T47D (cell line): ENCODE measurements at regions not wholly inside any gene's neighbourhood (a gene's known extent, or its start where the extent isn't known, plus 50 kb on each side); places are given as distances from the start of the nearest gene placed in this dataset.
"Not testable (repeated sequence)": the region's sequence is repeated elsewhere in the genome, so short reads cannot be mapped to it uniquely, and the experiment has no call there.

ENCODE experiments used
- DNase-seq, 2 experiments: peaks; one replicate each; pipeline versions ENCODE4 v3.0.0 to v3.0.0-alpha.2; 2011 to 2012; ENCODE audit warnings: low read depth in 1 of 2, low spot score in 1 of 2
- JUND ChIP-seq: IDR thresholded peaks from 2 replicates; pipeline ENCODE4 v1.6.1; 2012; ENCODE audit warnings: low read depth
- in situ Hi-C: cut with HindIII; loops from 2 replicates; pipeline ENCODE4 v1.10.0; 2016; ENCODE audit warnings: low sequenced_read_pairs, low pct_unique_long_range_greater_than_20kb

DNA sequence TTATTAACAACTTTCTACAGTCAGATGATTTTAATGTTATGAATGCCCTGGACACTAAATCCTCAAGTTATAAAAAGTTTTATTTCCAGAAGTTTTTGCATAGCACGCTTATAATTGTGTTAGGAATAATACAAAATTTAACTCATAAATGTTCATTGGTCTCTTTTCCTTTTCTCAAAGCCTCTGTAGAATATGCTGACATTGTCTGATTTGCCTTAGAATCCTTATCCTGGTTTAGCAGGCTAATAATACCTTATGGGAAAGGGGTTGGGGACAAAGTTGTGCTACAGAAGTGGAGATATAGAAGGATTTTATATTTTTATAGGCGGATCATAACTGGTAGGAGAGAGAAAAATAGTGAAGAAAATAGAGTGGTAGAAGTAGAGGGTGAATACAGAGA, 1739.6 kb downstream of the OLFM4 start:
- no peak for DNase-seq
- in situ Hi-C loops, result no loop called here
- no peak for TF ChIP-seq JUND

DNA sequence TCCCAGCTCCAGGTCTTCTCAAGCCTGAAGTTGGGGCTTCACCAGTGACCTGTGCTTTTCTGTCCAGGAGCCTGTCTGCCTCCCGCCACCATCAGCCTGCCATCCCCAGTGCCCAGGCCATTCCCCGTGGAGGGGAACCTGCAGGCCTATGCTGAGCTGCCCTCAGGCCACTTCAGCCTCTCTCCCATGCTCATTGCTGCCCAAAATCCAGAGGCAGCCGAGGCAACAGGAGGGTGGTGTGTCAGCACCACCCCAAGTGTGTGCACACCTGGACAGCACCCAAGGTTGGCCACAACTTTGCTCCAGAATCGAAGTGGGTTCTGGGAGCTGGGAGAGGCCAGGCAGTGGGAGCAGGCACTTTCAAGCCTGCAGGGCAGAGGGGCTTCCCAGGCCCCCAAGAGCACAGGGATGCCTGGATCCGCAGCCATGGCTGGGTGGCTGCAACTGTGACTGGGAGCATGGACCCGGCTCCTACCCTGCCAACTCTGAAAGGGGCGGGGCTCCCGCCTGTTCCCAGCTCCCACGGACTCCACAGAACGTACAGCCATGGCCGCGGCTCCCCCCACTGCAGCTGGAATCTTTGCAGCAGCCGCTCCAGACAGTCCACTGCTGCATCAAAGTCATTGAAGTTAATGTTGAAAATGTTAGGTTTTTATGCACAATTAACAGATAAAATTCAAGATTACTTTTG, 1747.0 kb downstream of the OLFM4 start:
- no peak for TF ChIP-seq JUND
- in situ Hi-C loops, result no loop called here
- DNase-seq, result no peak

DNA sequence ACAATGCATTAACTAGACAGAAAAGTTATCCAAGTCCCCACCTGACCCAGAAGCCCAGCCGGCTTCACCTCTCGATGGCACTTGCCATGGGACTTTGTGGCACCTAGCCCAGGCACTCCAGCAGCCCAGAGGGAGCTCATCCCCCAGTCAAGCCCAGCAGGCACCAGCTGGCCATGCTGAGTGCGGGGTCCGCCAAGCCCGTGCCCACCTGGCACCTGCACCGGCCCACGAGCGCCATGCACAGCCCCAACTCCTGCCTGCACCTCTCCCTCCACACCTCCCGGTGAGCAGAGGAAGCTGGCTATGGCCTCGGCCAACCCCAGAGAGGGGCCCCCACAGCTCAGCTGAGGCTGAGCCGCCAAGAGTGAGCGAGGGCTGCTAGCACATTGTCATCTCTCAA, 1759.1 kb downstream of the OLFM4 start:
- no peak for TF ChIP-seq JUND
- in situ Hi-C loops, result no loop called here
- no peak for DNase-seq

DNA sequence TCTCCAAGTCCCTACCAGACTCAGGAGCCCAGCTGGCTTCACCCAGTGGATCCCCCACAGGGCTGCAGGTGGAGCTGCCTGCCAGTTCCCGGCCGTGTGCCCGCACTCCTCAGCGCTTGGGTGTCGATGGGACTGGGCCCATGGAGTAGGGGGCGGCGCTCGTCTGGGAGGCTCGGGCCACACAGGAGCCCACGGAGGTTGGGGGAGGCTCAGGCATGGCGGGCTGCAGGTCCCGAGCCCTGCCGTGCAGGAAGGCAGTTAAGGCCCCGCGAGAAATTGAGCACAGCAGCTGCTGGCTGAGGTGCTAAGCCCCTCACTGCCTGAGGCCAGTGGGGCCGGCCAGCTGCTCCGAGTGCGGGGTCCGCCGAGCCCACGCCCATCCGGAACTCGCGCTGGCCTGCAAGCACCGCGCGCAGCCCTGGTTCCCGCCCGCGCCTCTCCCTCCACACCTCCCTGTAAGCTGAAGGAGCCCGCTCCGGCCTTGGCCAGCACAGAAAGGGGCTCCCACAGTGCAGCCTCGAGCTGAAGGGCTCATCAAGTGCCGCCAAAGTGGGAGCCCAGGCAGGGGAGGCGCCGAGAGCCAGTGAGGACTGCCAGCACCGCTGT, 1771.1 kb downstream of the OLFM4 start:
- in situ Hi-C loops, result no loop called here
- DNase-seq, result no peak
- no peak for TF ChIP-seq JUND

DNA sequence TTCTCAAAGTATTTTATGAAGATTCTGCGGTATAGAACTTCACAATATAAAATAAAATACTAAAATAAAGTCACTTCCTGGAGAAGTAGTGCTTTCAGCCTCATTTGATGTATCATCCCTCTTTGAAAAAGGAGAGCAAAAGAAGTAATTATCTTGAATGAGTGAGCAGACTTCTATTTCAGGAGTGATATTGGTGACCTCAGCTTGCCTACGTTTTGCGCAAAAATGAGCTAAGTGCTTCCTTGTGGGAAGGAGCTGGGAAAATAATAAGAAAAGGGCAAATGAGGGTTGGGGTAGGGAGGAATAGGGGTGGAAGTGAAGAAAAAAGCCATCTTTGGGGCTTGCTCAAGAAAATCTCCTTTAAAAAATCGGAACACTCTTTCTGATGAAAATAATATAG, 1773.6 kb downstream of the OLFM4 start:
- no peak for DNase-seq
- in situ Hi-C loops, result no loop called here
- TF ChIP-seq JUND, result no peak

- no peak for TF ChIP-seq JUND
- DNase-seq, result no peak
- in situ Hi-C loops, result no loop called here
Observed at GRCh38 chr13:54805743-54806142, 1777.1 kb downstream of the OLFM4 start.

DNA sequence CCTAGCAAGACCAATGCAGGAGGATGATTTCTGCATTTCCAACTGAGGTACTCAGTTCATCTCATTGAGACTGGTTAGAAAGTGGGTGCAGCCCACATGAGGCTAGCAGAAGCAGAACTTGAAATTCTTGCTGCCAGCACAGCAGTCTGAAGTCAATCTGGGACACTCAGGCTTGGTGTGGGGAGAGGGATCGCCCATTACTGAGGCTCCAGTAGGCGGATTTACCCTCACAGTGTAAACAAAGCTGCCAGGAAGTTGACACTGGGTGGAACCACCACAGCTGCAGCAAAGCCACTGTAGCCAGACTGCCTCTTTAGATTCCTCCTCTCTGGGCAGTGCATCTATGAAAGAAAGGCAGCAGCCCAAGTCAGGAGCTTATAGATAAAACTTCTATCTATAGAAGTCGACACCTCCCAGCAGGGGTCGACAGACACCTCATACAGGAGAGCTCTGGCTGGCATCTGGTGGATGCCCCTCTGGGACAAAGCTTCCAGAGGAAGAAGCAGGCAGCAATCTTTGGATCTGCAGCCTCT, 1793.4 kb downstream of the OLFM4 start:
- peak in 1 of 2 experiments; percentile 37 for DNase-seq

DNA sequence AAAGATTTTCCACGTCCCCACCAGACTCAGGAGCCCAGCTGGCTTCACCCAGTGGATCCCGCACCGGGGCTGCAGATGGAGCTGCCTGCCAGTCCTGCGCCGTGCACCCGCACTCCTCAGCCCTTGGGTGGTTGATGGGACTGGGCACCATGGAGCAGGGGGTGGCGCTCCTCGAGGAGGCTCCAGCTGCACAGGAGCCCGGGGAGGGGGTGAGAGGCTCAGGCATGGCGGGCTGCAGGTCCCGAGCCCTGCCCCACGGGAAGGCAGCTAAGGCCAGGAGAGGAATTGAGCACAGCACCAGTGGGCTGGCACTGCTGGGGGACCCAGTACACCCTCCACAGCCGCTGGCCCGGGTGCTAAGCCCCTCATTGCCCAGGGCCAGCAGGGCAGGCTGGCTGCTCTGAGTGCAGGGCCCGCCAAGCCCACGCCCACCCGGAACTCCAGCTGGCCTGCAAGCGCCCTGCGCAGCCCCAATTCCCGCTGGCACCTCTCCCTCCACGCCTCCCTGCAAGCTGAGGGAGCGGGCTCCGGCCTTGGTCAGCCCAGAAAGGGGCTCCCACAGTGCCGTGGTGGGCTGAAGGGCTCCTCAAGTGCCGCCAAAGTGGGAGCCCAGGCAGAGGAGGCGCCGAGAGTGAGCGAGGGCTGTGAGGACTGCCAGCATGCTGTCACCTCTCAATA, 1800.9 kb downstream of the OLFM4 start:
- DNase-seq, in situ Hi-C loops: not testable (repeated sequence)

More for the DNA sequence above, 1793.4 kb downstream of the OLFM4 start:
- in situ Hi-C loops, result not testable (repeated sequence)

GRCh38 chr13:54836273-54836672, 1807.7 kb downstream of the OLFM4 start:
- DNase-seq, result no peak

GRCh38 chr13:54841682-54842081, 1813.1 kb downstream of the OLFM4 start:
- no peak for TF ChIP-seq JUND
- in situ Hi-C loops, result no loop called here

More at GRCh38 chr13:54836273-54836672, 1807.7 kb downstream of the OLFM4 start:
- in situ Hi-C loops, result no loop called here
- no peak for TF ChIP-seq JUND

DNA sequence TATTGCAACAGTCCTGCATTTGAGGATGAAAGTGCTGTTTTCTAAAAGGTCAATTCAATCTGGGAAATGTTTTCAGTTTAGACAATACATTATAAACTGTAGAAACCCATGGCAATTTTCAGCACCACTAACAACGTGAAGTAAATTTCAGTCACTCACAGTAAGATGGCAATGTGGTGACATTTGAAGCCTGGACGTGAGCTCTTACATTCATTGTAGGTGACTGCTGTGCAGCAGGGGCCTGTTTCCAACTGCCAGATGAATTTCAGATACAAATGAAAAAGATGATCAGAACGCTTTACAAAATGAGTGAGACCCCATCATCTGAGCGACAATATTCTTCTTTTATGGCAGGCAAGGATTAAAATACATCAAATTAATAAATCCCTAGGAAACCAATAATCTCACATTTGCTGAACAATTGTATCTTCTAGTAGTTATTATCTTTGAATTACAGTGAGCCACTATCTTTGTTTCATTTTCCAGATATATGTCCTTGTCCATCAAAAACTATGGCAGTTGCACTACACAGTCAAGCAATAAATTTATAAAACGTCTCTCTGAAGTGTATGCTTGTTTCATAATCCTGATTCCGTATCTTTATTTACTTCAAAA, 1816.8 kb downstream of the OLFM4 start:
- in situ Hi-C loops, result no loop called here
- DNase-seq, result peak in 1 of 2 experiments; percentile 38
- no peak for TF ChIP-seq JUND

More at GRCh38 chr13:54841682-54842081, 1813.1 kb downstream of the OLFM4 start:
- no peak for DNase-seq

DNA sequence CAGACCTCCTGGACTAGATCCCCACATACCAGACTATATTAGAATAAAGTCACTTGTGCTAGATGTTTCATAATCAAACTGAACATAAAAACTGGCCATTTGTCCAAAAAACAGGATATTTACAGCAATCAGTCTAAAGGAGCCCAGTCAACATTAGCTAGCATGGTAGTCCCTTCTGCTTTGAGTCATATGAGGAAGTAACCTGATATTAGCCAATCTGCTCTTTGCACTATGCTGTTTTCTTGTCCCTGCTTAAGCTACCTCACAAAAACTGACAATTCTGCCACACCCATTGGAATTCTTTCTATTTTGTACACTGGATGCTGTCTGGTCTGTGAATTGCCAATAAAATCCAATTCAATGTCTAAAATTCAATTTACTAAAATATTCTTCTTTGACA, 1824.2 kb downstream of the OLFM4 start:
- no peak for DNase-seq
- no peak for TF ChIP-seq JUND
- in situ Hi-C loops, result no loop called here

DNA sequence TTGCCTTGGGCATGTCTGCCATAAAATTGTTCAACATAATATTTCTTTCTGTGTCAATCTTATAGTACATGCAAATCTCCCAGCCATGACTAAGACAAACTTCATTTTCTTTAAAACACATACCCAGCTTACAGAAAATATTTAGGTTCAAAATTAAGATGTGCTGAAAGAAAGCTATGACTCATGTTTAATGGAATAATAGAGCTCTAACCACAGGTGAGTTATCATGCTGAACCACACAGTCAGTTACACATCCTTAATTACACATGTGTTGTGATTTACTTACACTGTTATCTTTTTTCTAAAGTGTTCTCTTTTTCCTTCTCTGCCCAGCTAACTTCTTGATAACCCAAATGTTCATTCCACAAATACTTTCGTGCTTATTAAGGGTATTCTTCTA, 1831.2 kb downstream of the OLFM4 start:
- in situ Hi-C loops, result no loop called here
- no peak for DNase-seq
- TF ChIP-seq JUND, result no peak
